ENCODE measurements at regions not wholly inside any gene's neighbourhood (a gene's known extent, or its start where the extent isn't known, plus 50 kb on each side); places are given as distances from the start of the nearest gene placed in this dataset.
"Not testable (repeated sequence)": the region's sequence is repeated elsewhere in the genome, so short reads cannot be mapped to it uniquely, and the experiment has no call there.

- H3K9me3 Mint-ChIP-seq: no peaks in the 10 kb centered on the region
Measured at GRCh38 chr11:56845121-56845732, 96.7 kb upstream of the OR9G4 start.

GRCh38 chr11:56843816-56844215, 95.3 kb upstream of the OR9G4 start:
- Mint-ChIP-seq H3K4me1 (no peaks in the 10 kb centered on the region), H3K36me3 (ENCODE audit: low read depth) (no peaks in the 10 kb centered on the region), H3K27me3 (peaks cover 5% of the 10 kb centered on the region), H3K27ac (no peak overlapping the region), H3K9me3 (no peaks in the 10 kb centered on the region), H3K4me3 (no peak overlapping the region)
- DNase-seq (no peak), ATAC-seq (no peak)

More at GRCh38 chr11:56845121-56845732, 96.7 kb upstream of the OR9G4 start:
- peaks cover 5% of the 10 kb centered on the region for H3K27me3 Mint-ChIP-seq
- no peak overlapping the region for H3K4me3 Mint-ChIP-seq
- ATAC-seq (no peak), DNase-seq (no peak)
- H3K4me1 Mint-ChIP-seq: no peaks in the 10 kb centered on the region
- H3K27ac Mint-ChIP-seq: no peak overlapping the region
- H3K36me3 Mint-ChIP-seq (ENCODE audit: low read depth): no peaks in the 10 kb centered on the region

- Mint-ChIP-seq H3K9me3 (no peaks in the 10 kb centered on the region), H3K27ac (no peak overlapping the region), H3K4me3 (no peak overlapping the region), H3K36me3 (ENCODE audit: low read depth) (no peaks in the 10 kb centered on the region), H3K27me3 (peaks cover 5% of the 10 kb centered on the region), H3K4me1 (no peaks in the 10 kb centered on the region)
- ATAC-seq: no peak
- no peak for DNase-seq
Measured at GRCh38 chr11:56842814-56843794, 94.6 kb upstream of the OR9G4 start.

- no peaks in the 10 kb centered on the region for H3K9me3 Mint-ChIP-seq
- ATAC-seq (no peak), DNase-seq (peak; percentile 15)
- no peaks in the 10 kb centered on the region for H3K36me3 Mint-ChIP-seq (ENCODE audit: low read depth)
- H3K4me1 Mint-ChIP-seq: no peaks in the 10 kb centered on the region
- no peak overlapping the region for H3K27ac Mint-ChIP-seq
- no peak overlapping the region for H3K4me3 Mint-ChIP-seq
- H3K27me3 Mint-ChIP-seq: peaks cover 5% of the 10 kb centered on the region
Measured at GRCh38 chr11:56841210-56841810, 92.8 kb upstream of the OR9G4 start.

GRCh38 chr11:56827357-56827756, 78.9 kb upstream of the OR9G4 start:
- H3K27ac Mint-ChIP-seq; H3K4me3 Mint-ChIP-seq; H3K36me3 Mint-ChIP-seq (ENCODE audit: low read depth); DNase-seq; H3K4me1 Mint-ChIP-seq; H3K27me3 Mint-ChIP-seq; H3K9me3 Mint-ChIP-seq; ATAC-seq: not testable (repeated sequence)

GRCh38 chr11:56819916-56820315, 71.4 kb upstream of the OR9G4 start:
- H3K36me3 Mint-ChIP-seq (ENCODE audit: low read depth): no peaks in the 10 kb centered on the region
- ATAC-seq (no peak), DNase-seq (no peak)
- no peak overlapping the region for H3K4me3 Mint-ChIP-seq
- H3K4me1 Mint-ChIP-seq: no peaks in the 10 kb centered on the region
- no peaks in the 10 kb centered on the region for H3K9me3 Mint-ChIP-seq
- no peaks in the 10 kb centered on the region for H3K27me3 Mint-ChIP-seq
- H3K27ac Mint-ChIP-seq: no peak overlapping the region

DNA sequence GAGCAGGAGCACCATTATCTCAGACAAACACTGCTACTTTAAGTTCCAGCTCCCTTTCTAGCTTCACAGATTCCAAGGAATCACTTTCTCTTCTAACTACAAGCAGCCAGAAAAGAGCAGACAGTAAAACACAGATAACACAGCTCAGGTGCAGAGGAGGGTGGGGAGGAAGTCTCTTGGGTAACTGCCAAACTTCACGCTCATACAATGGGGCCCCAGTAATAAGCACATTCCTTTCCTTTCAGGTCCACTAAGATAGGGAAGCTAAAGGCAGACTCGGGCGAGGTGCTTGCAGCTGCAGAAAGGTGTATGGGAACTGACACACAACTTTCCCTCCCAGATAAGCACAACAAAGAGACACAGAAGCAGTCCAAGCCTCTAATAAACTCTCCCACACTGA, 69.2 kb upstream of the OR9G4 start:
- Mint-ChIP-seq H3K36me3 (ENCODE audit: low read depth) (no peaks in the 10 kb centered on the region), H3K27ac (no peak overlapping the region), H3K4me3 (no peak overlapping the region), H3K27me3 (no peaks in the 10 kb centered on the region), H3K4me1 (no peaks in the 10 kb centered on the region), H3K9me3 (no peaks in the 10 kb centered on the region)
- DNase-seq: no peak
- ATAC-seq: no peak

DNA sequence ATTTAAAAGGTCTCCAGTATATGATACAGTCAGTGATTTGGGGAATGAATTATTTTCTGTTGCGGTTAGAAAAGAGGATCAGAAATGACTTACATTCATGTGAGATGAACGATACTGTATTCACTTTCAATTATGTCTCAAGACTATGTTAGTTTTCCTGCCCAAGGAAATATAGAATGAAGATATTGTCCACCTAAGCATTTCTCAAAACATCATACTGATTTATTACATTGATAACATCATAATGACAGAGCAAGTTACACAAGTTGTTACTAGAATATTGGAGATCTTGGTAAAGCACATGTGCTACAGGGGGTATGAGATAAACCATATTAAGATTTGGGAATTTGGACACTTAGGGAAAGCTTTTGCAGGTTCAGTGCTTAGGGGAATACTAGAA, 67.8 kb upstream of the OR9G4 start:
- no peak overlapping the region for H3K4me3 Mint-ChIP-seq
- H3K27ac Mint-ChIP-seq: no peak overlapping the region
- no peak for ATAC-seq
- no peaks in the 10 kb centered on the region for H3K4me1 Mint-ChIP-seq
- no peaks in the 10 kb centered on the region for H3K27me3 Mint-ChIP-seq
- no peaks in the 10 kb centered on the region for H3K36me3 Mint-ChIP-seq (ENCODE audit: low read depth)
- H3K9me3 Mint-ChIP-seq: no peaks in the 10 kb centered on the region
- no peak for DNase-seq

- Mint-ChIP-seq H3K36me3 (ENCODE audit: low read depth) (no peaks in the 10 kb centered on the region), H3K27me3 (peaks cover 2% of the 10 kb centered on the region), H3K4me1 (no peaks in the 10 kb centered on the region), H3K27ac (no peak overlapping the region), H3K4me3 (no peak overlapping the region), H3K9me3 (peaks cover 12% of the 10 kb centered on the region)
- DNase-seq: no peak
- no peak for ATAC-seq
Measured at GRCh38 chr11:56808326-56808725, 59.8 kb upstream of the OR9G4 start.

- no peak for DNase-seq
- no peaks in the 10 kb centered on the region for H3K4me1 Mint-ChIP-seq
- H3K27ac Mint-ChIP-seq: no peak overlapping the region
- peaks cover 8% of the 10 kb centered on the region for H3K9me3 Mint-ChIP-seq
- H3K4me3 Mint-ChIP-seq: no peak overlapping the region
- no peaks in the 10 kb centered on the region for H3K36me3 Mint-ChIP-seq (ENCODE audit: low read depth)
- peaks cover 3% of the 10 kb centered on the region for H3K27me3 Mint-ChIP-seq
- ATAC-seq: no peak
Measured at GRCh38 chr11:56799691-56800210, 51.3 kb upstream of the OR9G4 start.
